Smooth muscle cell (in vitro differentiated cells): ENCODE measurements at regions not wholly inside any gene's neighbourhood (a gene's known extent, or its start where the extent isn't known, plus 50 kb on each side); places are given as distances from the start of the nearest gene placed in this dataset.

Source experiments
- DNase-seq: peaks from one replicate; lab custom pipeline; 2025; ENCODE audit not compliant: unreplicated experiment; lab: John Stamatoyannopoulos, UW
- H2AFZ ChIP-seq: fragments of 200-600 bp; sonication (generic); 2 replicates; pipeline ENCODE4 v1.6.0; 2016; ENCODE audit warnings: antibody characterized with exemption, low read depth, mild to moderate bottlenecking
- H3F3A ChIP-seq: fragments of 200-600 bp; sonication (generic); 2 replicates; pipeline ENCODE4 v1.6.0; 2017; ENCODE audit warnings: antibody characterized with exemption, low read depth
- H3K27ac ChIP-seq: fragments of 200-600 bp; sonication (generic); 2 replicates; pipeline ENCODE4 v1.5.1; 2016; ENCODE audit warnings: low read depth, mild to moderate bottlenecking
- H3K27me3 ChIP-seq: fragments of 200-600 bp; sonication (generic); 2 replicates; pipeline ENCODE4 v1.6.1; 2016; ENCODE audit warnings: low read depth, mild to moderate bottlenecking
- H3K36me3 ChIP-seq: fragments of 200-600 bp; sonication (generic); 2 replicates; pipeline ENCODE4 v1.5.1; 2016; ENCODE audit warnings: low read depth
- H3K4me1 ChIP-seq: fragments of 200-600 bp; sonication (generic); 2 replicates; pipeline ENCODE4 v1.5.1; 2016; ENCODE audit warnings: low read depth
- H3K4me2 ChIP-seq: fragments of 200-600 bp; sonication (generic); 2 replicates; pipeline ENCODE4 v1.6.0; 2016; ENCODE audit warnings: mild to moderate bottlenecking
- H3K4me3 ChIP-seq: fragments of 200-600 bp; sonication (generic); 2 replicates; pipeline ENCODE4 v1.5.1; 2016; ENCODE audit warnings: mild to moderate bottlenecking
- H3K79me2 ChIP-seq: fragments of 200-600 bp; sonication (generic); 2 replicates; pipeline ENCODE4 v1.6.0; 2016; ENCODE audit warnings: low read depth, mild to moderate bottlenecking
- H3K9ac ChIP-seq: fragments of 200-600 bp; sonication (generic); 2 replicates; pipeline ENCODE4 v1.6.0; 2016; ENCODE audit warnings: low read depth
- H3K9me3 ChIP-seq: fragments of 200-600 bp; sonication (generic); replicated peaks from 2 replicates; pipeline ENCODE4 v1.5.1; 2016; ENCODE audit warnings: low read depth
- H4K20me1 ChIP-seq: fragments of 200-600 bp; sonication (generic); 2 replicates; pipeline ENCODE4 v1.6.0; 2016; ENCODE audit warnings: low read depth
- CTCF ChIP-seq: fragments of 200-600 bp; sonication (generic); IDR thresholded peaks from 2 replicates; pipeline ENCODE4 v1.5.1; 2017; ENCODE audit warnings: borderline replicate concordance, mild to moderate bottlenecking, antibody characterized with exemption; ENCODE audit not compliant: insufficient read depth, poor library complexity, severe bottlenecking
- WGBS: methylation state at CpG from one replicate; pipeline ENCODE4 v1.1.7; 2016; ENCODE audit warnings: low lambda C conversion rate; 5-methylcytosine and 5-hydroxymethylcytosine counted together

- no peak overlapping the region for H3K4me2 ChIP-seq
- 91% methylated on average over 2 of the region's 2 CpGs for WGBS
- no peak for TF ChIP-seq CTCF
- no peaks in the 10 kb centered on the region for H4K20me1 ChIP-seq
- H2AFZ ChIP-seq: no peak overlapping the region
- no peaks in the 10 kb centered on the region for H3K4me1 ChIP-seq
- no peak overlapping the region for H3K27ac ChIP-seq
- H3K9ac ChIP-seq: no peak overlapping the region
- no peak for DNase-seq
- no peaks in the 10 kb centered on the region for H3K27me3 ChIP-seq
- no peaks in the 10 kb centered on the region for H3K9me3 ChIP-seq
- no peaks in the 10 kb centered on the region for H3F3A ChIP-seq
- no peaks in the 10 kb centered on the region for H3K36me3 ChIP-seq
- H3K79me2 ChIP-seq: no peaks in the 10 kb centered on the region
- H3K4me3 ChIP-seq: no peak overlapping the region
These were observed 972.1 kb downstream of the SLITRK5 start for GRCh38 chr13:88643233-88643632.

GRCh38 chr13:88648598-88649373 is 977.6 kb downstream of the SLITRK5 start:
- Histone ChIP-seq H3K79me2 (no peaks in the 10 kb centered on the region), H4K20me1 (no peaks in the 10 kb centered on the region), H3K4me1 (no peaks in the 10 kb centered on the region), H3K4me2 (no peak overlapping the region), H3K4me3 (no peak overlapping the region), H3F3A (no peaks in the 10 kb centered on the region), H2AFZ (no peak overlapping the region), H3K27me3 (no peaks in the 10 kb centered on the region), H3K9ac (no peak overlapping the region), H3K27ac (no peak overlapping the region), H3K9me3 (no peaks in the 10 kb centered on the region), H3K36me3 (no peaks in the 10 kb centered on the region)
- no peak for DNase-seq
- TF ChIP-seq CTCF: no peak
- 49% methylated on average over 2 of the region's 2 CpGs for WGBS

DNA sequence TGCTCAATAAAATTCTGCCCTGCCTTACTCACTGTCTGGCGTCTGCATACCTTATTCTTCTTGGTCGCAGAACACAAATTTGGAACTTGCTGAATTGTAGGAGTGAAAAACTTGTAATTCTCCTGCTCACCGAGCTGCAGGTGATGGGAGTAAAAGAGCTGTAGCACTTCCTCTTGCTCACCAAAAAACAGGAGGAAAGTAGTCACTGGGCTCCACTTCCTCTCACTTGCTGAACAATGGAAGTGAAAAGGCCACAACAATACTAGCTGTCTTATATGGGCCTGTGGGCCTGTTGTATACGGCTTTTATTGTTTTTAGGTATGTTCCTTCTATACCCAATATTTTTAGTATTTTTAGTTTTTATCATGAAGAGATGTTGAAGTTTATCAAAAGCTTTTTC is 978.7 kb downstream of the SLITRK5 start:
- H3K9me3 ChIP-seq: no peaks in the 10 kb centered on the region
- 75% methylated on average over 4 of the region's 4 CpGs for WGBS
- DNase-seq: no peak
- H2AFZ ChIP-seq: no peak overlapping the region
- no peaks in the 10 kb centered on the region for H3F3A ChIP-seq
- H3K4me3 ChIP-seq: no peak overlapping the region
- no peak overlapping the region for H3K27ac ChIP-seq
- no peaks in the 10 kb centered on the region for H3K79me2 ChIP-seq
- H3K9ac ChIP-seq: no peak overlapping the region
- no peaks in the 10 kb centered on the region for H4K20me1 ChIP-seq
- H3K4me2 ChIP-seq: no peak overlapping the region
- H3K4me1 ChIP-seq: no peaks in the 10 kb centered on the region
- no peaks in the 10 kb centered on the region for H3K36me3 ChIP-seq
- no peak for TF ChIP-seq CTCF
- no peaks in the 10 kb centered on the region for H3K27me3 ChIP-seq

DNA sequence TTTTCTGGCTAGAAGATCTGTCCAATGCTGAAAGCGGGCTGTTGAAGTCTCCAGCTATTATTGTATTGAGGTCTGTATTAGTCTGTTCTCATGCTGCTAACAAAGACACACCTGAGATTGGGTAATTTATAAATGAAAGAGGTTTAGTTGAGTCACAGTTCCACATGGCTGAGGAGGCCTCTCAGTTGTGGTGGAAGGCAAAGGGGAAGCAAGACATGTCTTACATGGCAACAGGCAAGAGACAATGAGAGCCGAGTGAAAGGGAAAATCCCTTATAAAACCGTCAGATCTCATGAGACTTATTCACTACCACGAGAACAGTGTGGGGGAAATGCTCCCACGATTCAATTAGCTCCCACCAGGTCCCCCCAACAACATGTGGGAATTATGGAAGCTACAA is 980.4 kb downstream of the SLITRK5 start:
- Histone ChIP-seq H3K27ac (no peak overlapping the region), H3K9ac (no peak overlapping the region), H3K79me2 (no peaks in the 10 kb centered on the region), H3K4me2 (no peak overlapping the region), H3F3A (no peaks in the 10 kb centered on the region), H3K27me3 (no peaks in the 10 kb centered on the region), H2AFZ (no peak overlapping the region), H4K20me1 (no peaks in the 10 kb centered on the region), H3K4me3 (no peak overlapping the region), H3K9me3 (no peaks in the 10 kb centered on the region), H3K36me3 (no peaks in the 10 kb centered on the region), H3K4me1 (no peaks in the 10 kb centered on the region)
- DNase-seq: no peak
- no peak for TF ChIP-seq CTCF
- WGBS: 89% methylated on average over 5 of the region's 5 CpGs
